ENCODE measurements at regions not wholly inside any gene's neighbourhood (a gene's known extent, or its start where the extent isn't known, plus 50 kb on each side); places are given as distances from the start of the nearest gene placed in this dataset.
"Not testable (repeated sequence)": the region's sequence is repeated elsewhere in the genome, so short reads cannot be mapped to it uniquely, and the experiment has no call there.

DNA sequence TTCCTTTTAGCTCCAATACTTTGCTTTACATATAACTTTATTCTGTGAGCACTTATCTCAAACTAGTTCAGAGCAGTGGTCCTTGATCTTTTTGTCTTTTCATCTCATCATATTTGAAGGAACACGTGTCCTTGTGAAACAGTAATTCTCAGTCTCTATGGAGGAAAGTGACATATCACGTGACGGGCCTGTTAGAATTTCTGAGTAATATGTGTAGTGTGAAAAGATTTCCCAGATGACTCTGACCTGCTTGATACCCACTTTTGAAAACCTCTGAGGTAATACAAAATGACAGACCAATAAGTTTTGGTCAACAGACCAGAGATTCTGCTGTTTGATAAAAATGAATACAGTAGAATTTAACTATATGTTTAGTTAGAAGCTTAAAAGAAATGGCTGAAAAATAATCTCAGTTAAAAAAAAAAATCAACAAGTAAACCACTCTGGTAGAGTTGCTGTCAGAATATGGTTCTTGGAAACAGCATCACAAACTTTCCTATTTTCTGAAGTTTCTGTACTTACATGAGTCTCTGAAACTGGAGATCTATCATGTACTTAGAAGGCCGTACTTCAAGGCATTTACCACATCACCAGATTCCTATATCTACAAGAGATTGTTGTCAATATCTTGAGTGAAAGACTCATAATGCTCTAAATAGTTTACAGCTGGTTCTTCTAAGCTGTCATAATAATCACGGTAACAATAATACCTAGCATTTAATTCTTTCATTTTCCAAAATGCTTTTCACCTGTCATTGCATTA lies 590.2 kb upstream of the TBL1XR1 start:
- in situ Hi-C loops (cut with HindIII; ENCODE audit: low sequenced_read_pairs): no loop called here

DNA sequence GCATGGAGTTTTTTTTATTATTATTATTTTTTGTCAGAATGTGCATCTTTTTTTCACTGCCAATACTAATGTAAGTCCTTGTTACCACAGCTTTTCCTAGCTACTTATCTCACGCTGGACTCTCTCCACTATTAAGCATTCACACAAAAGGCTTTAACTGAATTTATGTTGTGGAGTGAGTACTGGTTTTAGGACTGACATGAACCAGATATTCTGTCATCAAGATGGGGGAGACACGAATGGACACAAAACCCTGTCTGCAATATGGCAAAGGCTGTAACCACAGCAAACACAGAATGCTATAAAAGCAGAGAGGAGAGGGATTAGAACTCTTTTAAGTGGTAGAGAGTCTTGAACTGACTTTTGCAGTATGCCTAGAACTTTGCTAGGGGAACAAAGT lies 592.2 kb upstream of the TBL1XR1 start:
- in situ Hi-C loops (cut with HindIII; ENCODE audit: low sequenced_read_pairs): no loop called here

DNA sequence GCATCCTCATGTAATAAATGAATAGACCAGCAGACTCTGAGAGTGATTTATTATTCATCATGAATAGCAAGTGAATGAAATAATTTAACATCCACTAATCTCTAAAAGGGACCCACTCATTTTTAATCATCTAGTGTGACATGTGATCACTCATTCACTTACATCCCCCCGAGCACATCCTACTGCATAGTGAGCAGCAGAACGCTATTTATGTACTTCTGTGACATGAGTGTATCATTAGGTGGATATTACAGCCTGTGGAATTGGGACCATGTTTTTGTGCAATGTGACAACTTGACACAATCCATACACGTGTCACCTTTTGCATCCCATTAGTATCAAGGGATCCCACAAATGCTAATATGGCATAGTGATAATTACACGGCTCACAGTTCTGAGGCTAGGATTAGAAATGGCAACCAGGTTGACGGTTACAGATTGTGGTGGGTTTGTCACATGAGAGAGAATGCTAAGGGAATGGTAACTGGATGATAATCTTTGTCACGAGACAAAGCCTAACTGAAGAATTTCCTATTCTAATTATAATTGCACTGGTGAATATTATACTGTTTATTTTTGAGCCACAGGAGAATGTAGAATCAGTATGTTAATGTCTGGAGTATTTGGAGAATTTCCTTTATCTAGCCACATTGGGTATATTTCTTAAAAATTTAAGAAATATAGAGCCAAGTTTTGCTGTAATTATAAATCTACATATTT lies 595.2 kb upstream of the TBL1XR1 start:
- in situ Hi-C loops (cut with HindIII; ENCODE audit: low sequenced_read_pairs): no loop called here

DNA sequence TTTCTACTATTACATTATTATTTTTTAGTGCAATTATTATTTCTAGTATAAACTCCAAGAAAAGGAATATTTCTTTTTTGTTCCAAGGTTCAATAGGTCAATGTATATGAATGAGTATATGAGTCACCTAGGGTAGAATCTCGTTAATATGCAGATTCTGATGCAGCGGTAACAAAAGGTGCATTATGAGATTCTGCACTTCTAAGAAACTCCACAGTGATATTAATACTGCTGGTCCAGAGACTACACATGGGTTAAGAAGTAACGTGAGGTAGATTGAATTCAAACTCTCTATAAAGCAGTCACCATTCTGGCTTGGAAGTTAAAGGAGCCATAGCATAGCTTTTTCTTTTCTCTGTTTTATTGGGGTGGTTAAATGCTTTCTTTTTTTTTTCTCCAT lies 596.2 kb upstream of the TBL1XR1 start:
- in situ Hi-C loops (cut with HindIII; ENCODE audit: low sequenced_read_pairs): no loop called here

DNA sequence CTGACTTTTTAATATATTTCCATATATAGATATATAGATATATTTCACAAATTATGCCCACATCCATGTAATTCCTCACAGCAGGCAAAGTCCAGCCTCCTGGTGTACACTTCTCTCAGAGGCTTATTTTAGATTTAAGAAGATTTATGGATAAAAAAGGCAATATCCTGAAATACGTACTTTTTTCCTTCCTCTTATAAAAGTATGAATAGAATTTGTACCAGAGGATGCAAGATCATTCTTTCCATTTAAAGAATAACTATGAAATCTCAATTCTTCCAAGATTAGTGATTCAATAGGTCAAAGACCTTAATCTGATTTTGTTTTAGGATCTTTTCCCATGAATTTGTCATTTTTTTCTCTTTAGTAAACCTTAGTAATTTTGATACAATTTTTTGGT lies 597.9 kb upstream of the TBL1XR1 start:
- in situ Hi-C loops (cut with HindIII; ENCODE audit: low sequenced_read_pairs): no loop called here

DNA sequence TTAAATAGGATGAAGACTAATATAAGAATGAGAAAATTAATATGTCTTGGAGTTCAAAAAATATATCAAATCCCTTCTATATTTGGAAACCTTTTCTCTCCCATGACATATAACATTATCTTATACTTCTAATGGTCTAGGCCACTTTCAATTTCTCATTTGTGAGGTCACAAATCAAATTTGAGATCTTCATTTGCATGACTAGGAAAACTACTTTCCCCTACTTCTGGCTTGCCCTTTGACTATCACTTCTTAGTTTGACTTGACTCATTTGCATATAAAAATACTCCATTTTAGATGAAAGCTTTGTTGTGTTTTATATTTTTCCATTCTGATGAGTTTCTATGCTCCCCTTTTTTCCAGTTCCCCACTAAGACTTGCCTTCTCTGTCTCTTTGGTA lies 598.6 kb upstream of the TBL1XR1 start:
- in situ Hi-C loops (cut with HindIII; ENCODE audit: low sequenced_read_pairs): no loop called here

DNA sequence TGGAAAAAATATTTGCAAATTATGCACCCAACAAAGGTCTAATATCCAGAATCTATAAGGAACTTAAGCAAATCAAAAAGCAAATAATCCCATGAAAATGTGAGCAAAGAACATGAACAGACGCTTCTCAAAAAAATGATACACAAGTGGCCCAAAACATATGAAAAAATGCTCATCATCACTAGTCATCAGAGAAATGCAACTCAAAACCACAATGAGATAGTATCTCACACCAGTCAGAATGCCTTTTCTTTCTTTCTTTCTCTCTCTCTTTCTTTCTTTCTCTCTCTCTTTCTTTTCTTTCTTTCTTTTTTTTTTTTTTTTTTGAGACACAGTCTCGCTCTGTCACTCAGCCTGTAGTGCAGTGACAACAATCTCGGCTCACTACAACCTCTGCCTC lies 602.9 kb upstream of the TBL1XR1 start:
- in situ Hi-C loops (cut with HindIII; ENCODE audit: low sequenced_read_pairs): not testable (repeated sequence)

DNA sequence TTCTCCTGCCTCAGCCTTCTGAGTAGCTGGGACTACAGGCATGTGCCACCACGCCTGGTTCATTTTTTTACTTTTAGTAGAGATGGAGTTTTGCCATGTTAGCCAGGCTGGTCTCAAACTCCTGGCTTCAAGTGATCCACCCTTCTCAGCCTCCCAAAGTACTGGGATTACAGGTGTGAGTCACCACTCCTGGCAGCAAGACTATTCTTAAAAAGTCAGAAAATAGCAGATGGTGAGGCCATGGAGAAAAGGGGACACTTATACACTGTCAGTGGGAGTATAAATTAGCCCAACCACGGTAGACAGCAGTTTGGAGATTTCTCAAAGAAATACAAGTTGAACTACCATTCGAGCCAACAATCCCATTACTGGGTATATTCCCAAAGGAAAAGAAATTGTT lies 603.3 kb upstream of the TBL1XR1 start:
- in situ Hi-C loops (cut with HindIII; ENCODE audit: low sequenced_read_pairs): no loop called here

DNA sequence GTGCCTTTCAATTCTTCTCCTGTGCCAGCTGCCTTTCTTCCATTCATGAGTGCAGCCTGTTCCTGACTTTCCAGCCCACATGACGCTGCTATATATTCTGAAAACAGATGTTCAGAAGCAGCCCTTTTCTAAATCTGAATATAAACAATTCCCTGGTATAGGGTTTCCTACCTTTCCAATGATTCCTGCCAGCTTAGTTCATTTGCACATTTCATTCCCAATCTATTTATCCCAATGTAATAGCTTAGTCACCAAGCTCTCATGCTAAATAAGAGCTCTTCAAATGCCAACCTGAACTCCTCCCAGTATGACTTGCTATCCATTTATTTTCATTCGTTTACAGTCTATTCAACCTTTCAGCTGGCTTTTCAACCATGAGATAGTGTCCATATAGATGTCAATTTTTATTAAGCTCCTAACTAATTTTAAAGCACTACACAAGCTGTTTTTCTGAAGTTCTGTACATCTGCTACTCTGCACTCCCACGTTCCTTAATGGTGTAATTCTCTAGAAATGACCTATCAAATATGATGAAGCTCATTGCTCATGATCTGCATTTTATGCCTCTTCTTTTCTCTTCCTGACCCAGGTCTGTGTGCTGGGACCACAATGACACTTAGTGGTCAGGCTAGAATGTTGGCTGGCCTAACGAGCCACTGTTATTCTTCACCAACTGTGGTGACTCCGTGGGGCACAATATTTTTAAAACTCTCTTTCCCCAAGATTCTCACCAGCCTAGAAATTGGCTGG lies 605.0 kb upstream of the TBL1XR1 start:
- in situ Hi-C loops (cut with HindIII; ENCODE audit: low sequenced_read_pairs): no loop called here

DNA sequence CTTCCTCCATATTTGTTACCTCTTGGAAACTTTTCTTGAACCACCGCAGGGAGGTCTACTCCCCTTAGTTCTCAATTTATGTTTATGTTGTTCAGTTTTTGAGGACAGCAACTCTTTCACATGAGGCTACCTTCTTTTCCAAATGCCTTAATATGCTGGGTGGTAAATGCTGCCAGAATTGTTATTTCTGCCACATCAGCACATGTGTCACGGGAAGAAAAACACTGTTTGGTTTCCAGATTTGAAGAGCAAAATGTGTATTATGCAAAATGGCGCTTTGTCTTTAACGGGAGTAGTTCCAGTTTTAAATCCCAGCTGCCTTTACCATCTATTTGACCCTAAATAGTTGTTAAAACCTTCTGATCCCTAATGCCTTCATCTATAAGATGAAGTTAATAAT lies 606.2 kb upstream of the TBL1XR1 start:
- in situ Hi-C loops (cut with HindIII; ENCODE audit: low sequenced_read_pairs): no loop called here

DNA sequence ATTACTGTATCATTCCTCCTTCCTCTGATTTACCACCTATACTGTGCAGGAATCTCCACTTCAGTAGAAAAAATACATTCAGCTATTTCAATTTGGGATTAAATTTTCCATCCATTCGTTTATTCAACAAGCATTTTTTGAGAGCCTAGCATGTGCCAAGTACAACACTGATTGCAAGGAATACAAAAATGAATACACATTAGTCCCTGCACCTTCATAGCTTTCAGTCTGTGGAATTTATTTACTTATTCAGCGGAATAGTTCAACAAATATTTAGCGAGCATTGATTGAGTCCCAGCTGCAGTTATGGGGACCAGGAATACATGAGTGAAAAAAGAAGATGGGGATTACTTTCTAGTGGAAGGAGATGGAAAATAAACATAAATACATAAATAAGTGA lies 606.8 kb upstream of the TBL1XR1 start:
- in situ Hi-C loops (cut with HindIII; ENCODE audit: low sequenced_read_pairs): no loop called here

DNA sequence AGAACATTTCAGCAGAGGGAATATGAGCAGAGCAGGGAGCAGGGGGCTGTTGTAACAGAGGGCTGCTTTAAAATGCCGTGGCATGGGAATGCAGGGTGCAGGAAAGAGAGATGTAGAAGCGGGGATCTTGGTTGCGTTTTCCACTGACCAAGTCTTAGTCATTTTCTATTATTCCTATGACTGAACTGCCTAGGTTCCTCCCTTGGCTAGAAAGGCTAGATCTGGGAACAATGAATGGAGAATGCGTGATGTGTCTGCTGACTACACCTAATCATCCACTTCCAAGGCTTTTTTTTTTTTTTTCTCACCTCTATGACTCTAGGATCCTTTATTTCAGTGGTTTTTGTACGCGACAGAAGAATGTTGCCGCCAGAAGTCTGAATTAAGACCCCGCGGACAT lies 607.4 kb upstream of the TBL1XR1 start:
- in situ Hi-C loops (cut with HindIII; ENCODE audit: low sequenced_read_pairs): no loop called here

DNA sequence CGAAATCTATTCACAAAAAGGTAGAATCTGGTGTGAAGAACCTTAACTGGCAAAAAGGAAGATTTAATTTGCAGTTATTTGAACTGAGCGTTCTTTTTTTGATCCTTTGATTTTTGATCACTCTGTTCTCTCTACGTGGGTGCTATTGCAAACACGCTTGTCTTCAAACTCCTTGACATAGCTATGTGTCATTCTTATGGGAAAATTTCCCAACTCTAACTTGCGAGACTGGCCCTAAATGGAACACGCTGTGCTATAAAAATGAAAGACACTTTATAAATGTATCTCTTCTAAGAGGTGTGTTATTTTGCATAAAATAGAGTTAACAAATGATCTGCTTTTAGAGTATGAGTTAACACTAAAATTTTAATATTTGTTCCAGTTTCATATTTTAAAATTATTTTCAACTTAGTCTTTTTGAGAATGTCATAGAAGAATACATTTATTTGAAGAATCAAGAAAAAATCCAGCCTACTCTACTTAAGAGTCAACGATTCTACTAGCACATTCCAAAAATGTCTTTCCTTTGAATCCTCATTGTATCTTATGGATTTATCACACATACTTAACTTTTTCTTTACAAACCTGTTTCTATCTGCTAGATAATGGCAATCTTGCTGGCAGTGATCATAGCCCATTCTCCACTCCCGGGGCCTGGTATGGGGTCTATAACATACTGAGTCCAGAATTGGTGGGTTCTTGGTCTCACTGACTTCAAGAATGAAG lies 610.0 kb upstream of the TBL1XR1 start:
- in situ Hi-C loops (cut with HindIII; ENCODE audit: low sequenced_read_pairs): no loop called here

DNA sequence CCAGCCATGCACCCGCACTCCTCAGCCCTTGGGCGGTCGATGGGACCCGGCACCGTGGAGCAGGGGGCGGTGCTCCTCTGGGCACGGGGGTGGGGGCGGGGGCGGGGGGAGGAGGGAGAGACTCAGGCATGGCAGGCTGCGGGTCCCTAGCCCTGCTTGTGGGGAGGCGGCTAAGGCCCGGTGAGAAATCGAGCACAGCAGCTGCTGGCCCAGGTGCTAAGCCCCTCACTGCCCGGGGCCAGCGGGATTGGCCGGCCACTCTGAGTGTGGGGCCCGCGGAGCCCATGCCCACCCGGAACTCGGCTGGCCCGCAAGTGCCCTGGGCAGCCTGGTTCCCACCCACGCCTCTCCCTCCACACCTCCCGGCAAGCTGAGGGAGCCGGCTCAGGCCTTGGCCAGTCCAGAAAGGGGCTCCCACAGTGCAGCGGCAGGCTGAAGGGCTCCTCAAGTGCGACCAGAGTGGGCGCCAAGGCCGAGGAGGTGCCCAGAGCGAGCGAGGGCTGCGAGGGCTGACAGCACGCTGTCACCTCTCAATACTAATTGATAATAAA lies 611.7 kb upstream of the TBL1XR1 start:
- in situ Hi-C loops (cut with HindIII; ENCODE audit: low sequenced_read_pairs): not testable (repeated sequence)

DNA sequence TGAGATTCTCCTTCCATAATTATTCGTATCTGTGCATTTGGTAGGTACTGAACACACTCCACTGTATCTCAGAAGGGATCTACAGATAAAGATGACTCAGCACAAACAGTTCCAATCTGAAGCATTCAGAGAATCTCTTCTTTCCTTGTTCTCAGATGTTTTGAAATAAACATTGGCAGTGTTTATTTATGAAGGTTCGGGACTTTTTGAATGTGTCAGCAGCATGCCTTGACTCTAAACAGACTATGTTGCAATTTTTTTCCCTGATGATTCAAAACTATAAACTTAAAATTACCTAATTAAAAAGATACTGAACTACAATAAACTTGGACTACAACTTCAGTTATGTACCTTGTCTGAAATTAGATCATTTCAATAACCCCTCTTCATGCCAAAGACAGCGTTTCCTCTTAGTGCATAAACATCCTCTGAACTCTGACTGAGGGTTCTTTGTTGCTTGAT lies 612.9 kb upstream of the TBL1XR1 start:
- in situ Hi-C loops (cut with HindIII; ENCODE audit: low sequenced_read_pairs): no loop called here

DNA sequence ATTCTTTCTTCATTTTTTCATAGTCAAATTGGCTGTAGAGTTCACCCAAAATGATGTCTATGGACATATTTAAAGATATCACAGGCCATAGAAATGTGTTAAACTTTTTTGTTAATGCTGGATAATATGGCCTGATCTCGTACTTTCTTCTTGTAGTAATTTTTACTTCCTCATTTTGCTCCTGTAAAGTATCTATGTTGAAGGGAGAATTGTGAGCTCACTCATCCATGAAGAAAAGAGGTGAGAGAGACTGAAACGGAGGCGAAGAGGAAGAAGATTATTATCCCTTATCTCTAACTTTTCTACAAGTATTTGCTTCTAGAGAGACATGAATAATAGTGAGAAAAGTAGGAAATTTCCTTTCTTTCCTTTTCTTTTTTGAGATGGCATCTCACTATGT lies 613.8 kb upstream of the TBL1XR1 start:
- in situ Hi-C loops (cut with HindIII; ENCODE audit: low sequenced_read_pairs): no loop called here

DNA sequence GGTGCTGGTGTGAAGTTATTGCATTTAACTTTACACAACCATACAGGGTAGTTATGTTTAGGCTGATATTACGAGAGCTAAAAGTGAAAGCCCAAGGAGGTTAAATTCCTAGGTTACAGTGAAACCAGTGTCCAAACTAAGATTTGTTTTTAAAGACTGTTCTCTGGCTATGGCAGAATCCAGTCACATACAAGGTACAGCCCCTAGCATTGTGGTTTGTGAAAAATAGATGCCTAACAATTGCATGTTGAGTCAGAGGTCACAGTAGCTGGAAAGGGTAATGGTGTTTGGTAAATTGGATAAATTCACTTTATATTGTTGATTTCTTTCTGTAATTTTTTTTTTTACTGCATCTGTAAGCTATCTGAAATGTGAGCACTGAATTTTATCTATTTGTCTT lies 614.6 kb upstream of the TBL1XR1 start:
- in situ Hi-C loops (cut with HindIII; ENCODE audit: low sequenced_read_pairs): no loop called here

DNA sequence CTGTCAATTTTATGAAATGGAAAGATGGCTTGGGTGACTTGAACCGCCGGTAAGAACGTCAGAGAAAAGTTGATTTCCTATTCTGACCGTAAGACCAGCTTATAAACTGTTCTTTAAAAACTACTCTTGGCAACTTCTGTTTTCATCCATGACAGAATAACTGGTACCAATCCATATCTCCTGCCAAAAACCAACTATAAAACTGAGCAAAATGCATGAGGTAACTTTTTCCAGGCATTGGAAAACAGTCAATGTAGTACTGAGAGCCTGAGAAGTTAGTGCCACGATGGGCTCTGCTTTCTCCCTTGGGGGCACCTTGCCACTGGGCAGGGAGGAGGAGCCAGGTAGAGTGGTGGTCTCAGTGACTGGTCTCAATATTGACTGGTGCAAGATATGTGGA lies 615.2 kb upstream of the TBL1XR1 start:
- in situ Hi-C loops (cut with HindIII; ENCODE audit: low sequenced_read_pairs): no loop called here

DNA sequence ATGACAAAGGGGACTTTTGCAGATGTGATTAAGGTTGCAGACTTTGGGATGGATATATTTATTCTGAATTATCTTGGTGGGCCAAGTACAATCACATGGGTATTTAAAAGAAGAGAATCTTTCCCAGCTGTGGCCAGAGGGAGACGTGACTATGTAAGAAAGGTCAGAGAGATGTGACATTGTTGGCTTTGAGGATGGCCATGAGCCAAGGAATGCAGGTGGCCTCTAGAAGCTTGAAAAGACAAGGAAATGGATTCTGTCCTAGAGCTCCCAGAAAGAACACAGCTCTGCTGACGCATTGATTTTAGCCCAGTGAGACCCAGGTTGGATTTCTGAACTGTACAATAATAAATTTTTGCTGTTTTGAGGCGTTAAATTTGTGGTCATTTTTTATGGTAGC lies 616.0 kb upstream of the TBL1XR1 start:
- in situ Hi-C loops (cut with HindIII; ENCODE audit: low sequenced_read_pairs): no loop called here

DNA sequence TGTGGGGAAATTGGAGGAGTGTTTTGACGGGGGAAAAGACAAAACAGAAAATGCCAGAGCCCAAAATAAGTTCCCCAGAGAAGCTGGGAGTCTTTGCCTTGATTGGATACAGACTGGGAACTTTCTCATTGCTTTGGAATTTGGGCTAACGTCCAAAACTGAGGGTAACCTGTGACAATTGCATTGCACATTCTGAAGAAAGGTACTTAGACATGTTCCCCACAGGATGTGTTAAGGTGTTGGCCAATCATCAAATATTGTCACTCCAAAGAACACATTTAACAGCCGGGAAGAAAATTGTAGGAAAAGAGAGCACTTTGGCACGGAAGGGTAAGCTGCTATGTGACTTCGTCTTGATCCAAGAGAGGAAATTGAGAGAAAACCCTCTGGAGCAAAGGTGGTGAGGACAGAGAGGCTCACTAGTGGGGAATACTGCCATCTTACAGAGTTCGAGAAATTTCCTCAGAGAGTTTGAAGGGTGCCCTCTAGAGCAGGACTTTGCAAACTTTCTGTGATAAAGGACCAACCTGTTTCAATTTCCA lies 619.5 kb upstream of the TBL1XR1 start:
- in situ Hi-C loops (cut with HindIII; ENCODE audit: low sequenced_read_pairs): no loop called here

DNA sequence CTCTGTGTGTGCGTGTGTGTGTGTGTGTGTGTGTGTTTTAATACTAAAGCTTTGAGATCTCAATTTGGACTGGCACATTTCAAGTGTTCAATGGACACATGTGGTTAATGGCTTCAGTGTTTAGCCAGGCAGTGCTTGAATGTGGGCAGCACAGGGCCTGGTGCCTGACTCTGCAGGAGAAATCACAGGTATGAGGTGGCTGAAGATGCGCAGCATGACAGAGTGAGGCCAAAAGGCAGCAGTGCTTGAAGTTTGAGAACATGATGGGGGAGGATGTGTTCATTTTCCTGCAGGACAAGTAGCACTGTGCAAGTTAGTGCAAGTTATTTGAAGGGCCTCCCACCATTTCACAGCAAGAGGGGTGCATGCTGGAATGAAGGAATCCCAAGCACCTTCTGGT lies 620.5 kb upstream of the TBL1XR1 start:
- in situ Hi-C loops (cut with HindIII; ENCODE audit: low sequenced_read_pairs): no loop called here
